ENCODE measurements at regions not wholly inside any gene's neighbourhood (a gene's known extent, or its start where the extent isn't known, plus 50 kb on each side); places are given as distances from the start of the nearest gene placed in this dataset.
A peak's percentile ranks its signal among the peaks of the same experiment; 100 is the strongest.

DNA sequence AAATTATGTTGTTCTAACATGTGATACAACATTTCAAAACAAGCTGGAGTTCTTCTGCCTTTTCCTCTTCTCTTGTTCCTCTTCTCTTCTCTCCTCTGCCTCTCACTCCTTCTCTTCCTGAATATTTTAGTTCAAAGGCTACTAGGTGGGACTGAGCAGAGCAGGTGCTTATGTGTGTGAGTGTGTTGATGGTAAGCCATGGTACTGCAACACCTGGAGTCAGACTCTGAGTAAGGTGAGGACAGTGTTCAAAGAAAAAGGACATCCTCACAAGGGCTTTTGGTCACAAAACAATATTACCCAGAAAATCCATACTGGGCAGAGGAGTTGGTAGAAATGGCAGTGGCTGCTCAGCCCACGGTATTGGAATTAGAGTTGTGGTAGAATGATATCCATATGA lies 1188.7 kb downstream of the SLITRK1 start:
- Histone ChIP-seq H3K4me3 (ENCODE audit: low read depth, low read length) (no peak overlapping the region), H3K27ac (ENCODE audit: extremely low read depth, low read depth, low read length) (no peak overlapping the region), H3K36me3 (ENCODE audit: control insufficient read depth in 2 of 2, insufficient read depth in 1 of 2, low read length in 2 of 2) (no peaks in the 10 kb centered on the region), H3K9me3 (ENCODE audit: control insufficient read depth, insufficient read depth, low read depth, low read length) (no peaks in the 10 kb centered on the region), H3K4me1 (ENCODE audit: control insufficient read depth, insufficient read depth, low read length) (no peaks in the 10 kb centered on the region)
- CTCF ChIA-PET = no interaction called here
- POLR2A ChIA-PET = no interaction called here
- TF ChIP-seq ZNF157 (tag by site-specific recombination; IDR thresholded peaks at IDR 0.05) = no peak
- no peak for TF ChIP-seq GLIS1 (tag by site-specific recombination; IDR thresholded peaks at IDR 0.05)
- TF ChIP-seq, protein P1, sequence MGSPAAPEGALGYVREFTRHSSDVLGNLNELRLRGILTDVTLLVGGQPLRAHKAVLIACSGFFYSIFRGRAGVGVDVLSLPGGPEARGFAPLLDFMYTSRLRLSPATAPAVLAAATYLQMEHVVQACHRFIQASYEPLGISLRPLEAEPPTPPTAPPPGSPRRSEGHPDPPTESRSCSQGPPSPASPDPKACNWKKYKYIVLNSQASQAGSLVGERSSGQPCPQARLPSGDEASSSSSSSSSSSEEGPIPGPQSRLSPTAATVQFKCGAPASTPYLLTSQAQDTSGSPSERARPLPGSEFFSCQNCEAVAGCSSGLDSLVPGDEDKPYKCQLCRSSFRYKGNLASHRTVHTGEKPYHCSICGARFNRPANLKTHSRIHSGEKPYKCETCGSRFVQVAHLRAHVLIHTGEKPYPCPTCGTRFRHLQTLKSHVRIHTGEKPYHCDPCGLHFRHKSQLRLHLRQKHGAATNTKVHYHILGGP (tag by site-specific recombination; IDR thresholded peaks at IDR 0.05) = no peak
- no peak for TF ChIP-seq ZNF138 (tag by site-specific recombination; IDR thresholded peaks at IDR 0.05; ENCODE audit: borderline replicate concordance)
- TF ChIP-seq KLF10 (tag by site-specific recombination; IDR thresholded peaks at IDR 0.05) = no peak
- TF ChIP-seq, protein P2, sequence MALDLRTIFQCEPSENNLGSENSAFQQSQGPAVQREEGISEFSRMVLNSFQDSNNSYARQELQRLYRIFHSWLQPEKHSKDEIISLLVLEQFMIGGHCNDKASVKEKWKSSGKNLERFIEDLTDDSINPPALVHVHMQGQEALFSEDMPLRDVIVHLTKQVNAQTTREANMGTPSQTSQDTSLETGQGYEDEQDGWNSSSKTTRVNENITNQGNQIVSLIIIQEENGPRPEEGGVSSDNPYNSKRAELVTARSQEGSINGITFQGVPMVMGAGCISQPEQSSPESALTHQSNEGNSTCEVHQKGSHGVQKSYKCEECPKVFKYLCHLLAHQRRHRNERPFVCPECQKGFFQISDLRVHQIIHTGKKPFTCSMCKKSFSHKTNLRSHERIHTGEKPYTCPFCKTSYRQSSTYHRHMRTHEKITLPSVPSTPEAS (tag by site-specific recombination; IDR thresholded peaks at IDR 0.05) = no peak

- POLR2A ChIA-PET = no interaction called here
- H3K36me3 ChIP-seq (ENCODE audit: control insufficient read depth in 2 of 2, insufficient read depth in 1 of 2, low read length in 2 of 2) = no peaks in the 10 kb centered on the region
- CTCF ChIA-PET = no interaction called here
- H3K4me1 ChIP-seq (ENCODE audit: control insufficient read depth, insufficient read depth, low read length) = no peaks in the 10 kb centered on the region
- no peaks in the 10 kb centered on the region for H3K9me3 ChIP-seq (ENCODE audit: control insufficient read depth, insufficient read depth, low read depth, low read length)
- no peak overlapping the region for H3K4me3 ChIP-seq (ENCODE audit: low read depth, low read length)
- TF ChIP-seq, protein P3, sequence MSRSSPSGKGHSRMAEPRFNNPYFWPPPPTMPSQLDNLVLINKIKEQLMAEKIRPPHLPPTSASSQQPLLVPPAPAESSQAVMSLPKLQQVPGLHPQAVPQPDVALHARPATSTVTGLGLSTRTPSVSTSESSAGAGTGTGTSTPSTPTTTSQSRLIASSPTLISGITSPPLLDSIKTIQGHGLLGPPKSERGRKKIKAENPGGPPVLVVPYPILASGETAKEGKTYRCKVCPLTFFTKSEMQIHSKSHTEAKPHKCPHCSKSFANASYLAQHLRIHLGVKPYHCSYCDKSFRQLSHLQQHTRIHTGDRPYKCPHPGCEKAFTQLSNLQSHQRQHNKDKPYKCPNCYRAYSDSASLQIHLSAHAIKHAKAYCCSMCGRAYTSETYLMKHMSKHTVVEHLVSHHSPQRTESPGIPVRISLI (tag by site-specific recombination; IDR thresholded peaks at IDR 0.05) = no peak
- TF ChIP-seq ZNF266 (tag by site-specific recombination; IDR thresholded peaks at IDR 0.05; ENCODE audit: low read depth) (no peak), GLIS2 (tag by site-specific recombination; IDR thresholded peaks at IDR 0.05) (no peak), ZNF488 (tag by site-specific recombination; IDR thresholded peaks at IDR 0.05) (no peak), ZNF248 (tag by site-specific recombination; IDR thresholded peaks at IDR 0.05) (no peak), SCRT2 (tag by site-specific recombination; IDR thresholded peaks at IDR 0.05) (peak; percentile 37; the same call in 1 of the 2 replicates), ZFHX2 (tag by site-specific recombination; conservative IDR thresholded peaks at IDR 0.05) (no peak)
- no peak overlapping the region for H3K27ac ChIP-seq (ENCODE audit: extremely low read depth, low read depth, low read length)
Observed at GRCh38 chr13:82688400-82688994, 1193.8 kb downstream of the SLITRK1 start.

DNA sequence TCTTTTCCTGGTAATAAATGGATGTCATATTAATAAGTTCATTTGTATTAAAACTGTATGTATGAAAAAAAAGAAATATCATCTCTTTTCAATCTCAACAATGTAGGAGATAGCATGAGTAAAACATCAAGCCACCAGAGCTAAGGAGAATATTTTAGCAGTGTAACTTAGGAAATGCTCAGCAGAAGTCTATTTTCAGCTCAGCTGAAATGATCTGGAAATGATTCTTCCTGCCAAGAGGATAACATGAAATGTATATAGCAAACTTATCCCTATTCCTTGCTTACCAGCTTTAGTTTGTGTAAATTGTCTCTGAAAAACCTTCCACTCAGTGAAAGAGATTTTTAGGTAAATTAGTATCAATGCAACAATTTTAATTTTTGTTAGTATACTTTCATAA lies 1194.4 kb downstream of the SLITRK1 start:
- no peaks in the 10 kb centered on the region for H3K4me1 ChIP-seq (ENCODE audit: control insufficient read depth, insufficient read depth, low read length)
- H3K9me3 ChIP-seq (ENCODE audit: control insufficient read depth, insufficient read depth, low read depth, low read length) = no peaks in the 10 kb centered on the region
- H3K27ac ChIP-seq (ENCODE audit: extremely low read depth, low read depth, low read length) = no peak overlapping the region
- ChIA-PET CTCF (interaction anchor here (0.7 kb wide), 1 partner anchor 950 kb away, joined by 3 read pairs; no protein-coding TSS in a partner anchor), POLR2A (no interaction called here)
- TF ChIP-seq ZNF621 (tag by site-specific recombination; IDR thresholded peaks at IDR 0.05) = no peak
- no peak for TF ChIP-seq ZNF140 (tag by site-specific recombination; IDR thresholded peaks at IDR 0.05)
- TF ChIP-seq, protein P4, sequence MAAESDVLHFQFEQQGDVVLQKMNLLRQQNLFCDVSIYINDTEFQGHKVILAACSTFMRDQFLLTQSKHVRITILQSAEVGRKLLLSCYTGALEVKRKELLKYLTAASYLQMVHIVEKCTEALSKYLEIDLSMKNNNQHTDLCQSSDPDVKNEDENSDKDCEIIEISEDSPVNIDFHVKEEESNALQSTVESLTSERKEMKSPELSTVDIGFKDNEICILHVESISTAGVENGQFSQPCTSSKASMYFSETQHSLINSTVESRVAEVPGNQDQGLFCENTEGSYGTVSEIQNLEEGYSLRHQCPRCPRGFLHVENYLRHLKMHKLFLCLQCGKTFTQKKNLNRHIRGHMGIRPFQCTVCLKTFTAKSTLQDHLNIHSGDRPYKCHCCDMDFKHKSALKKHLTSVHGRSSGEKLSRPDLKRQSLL (tag by site-specific recombination; IDR thresholded peaks at IDR 0.05) = no peak
- peak; percentile 14 for TF ChIP-seq SETDB1 (IDR thresholded peaks at IDR 0.05; ENCODE audit: insufficient read length, low read length)
- TF ChIP-seq ZBTB7A (tag by site-specific recombination; IDR thresholded peaks at IDR 0.05; ENCODE audit: low read depth) = no peak
- no peak overlapping the region for H3K4me3 ChIP-seq (ENCODE audit: low read depth, low read length)
- no peaks in the 10 kb centered on the region for H3K36me3 ChIP-seq (ENCODE audit: control insufficient read depth in 2 of 2, insufficient read depth in 1 of 2, low read length in 2 of 2)
